HL-60 (cell line): ENCODE measurements at regions not wholly inside any gene's neighbourhood (a gene's known extent, or its start where the extent isn't known, plus 50 kb on each side); places are given as distances from the start of the nearest gene placed in this dataset.

ENCODE experiments used
- DNase-seq, 2 experiments: peaks; one replicate each; pipeline ENCODE4 v3.0.0-alpha.2; 2010 to 2020; ENCODE audit warnings: low read depth in 1 of 2, low spot score in 1 of 2
- H3K27ac ChIP-seq: fragments of 250-450 bp; sonication (Bioruptor Pico); replicated peaks from 2 replicates; pipeline ENCODE4 v1.5.1; 2020; ENCODE audit warnings: mild to moderate bottlenecking, moderate library complexity
- H3K27me3 ChIP-seq: fragments of 250-450 bp; sonication (Bioruptor Pico); 2 replicates; pipeline ENCODE4 v1.5.1; 2021; ENCODE audit warnings: mild to moderate bottlenecking, moderate library complexity; ENCODE audit not compliant: insufficient read depth, poor library complexity, severe bottlenecking
- H3K4me3 ChIP-seq: replicated peaks from 2 replicates; pipeline ENCODE4 v1.5.1; 2011; ENCODE audit warnings: mild to moderate bottlenecking, control low read depth, low read length; ENCODE audit not compliant: insufficient read depth
- CTCF ChIP-seq: IDR thresholded peaks from one replicate; pipeline ENCODE4 v1.5.1; 2011; ENCODE audit warnings: low read length, control low read depth, inconsistent platforms; ENCODE audit not compliant: insufficient read depth
- GABPA ChIP-seq: IDR thresholded peaks from 2 replicates; pipeline ENCODE4 v1.6.1; 2012; ENCODE audit warnings: low read depth
- POLR2AphosphoS5 ChIP-seq: IDR thresholded peaks from 2 replicates; pipeline ENCODE4 v1.6.1; 2012; ENCODE audit warnings: low read depth
- SPI1 ChIP-seq: IDR thresholded peaks from 2 replicates; pipeline ENCODE4 v1.6.1; 2012; ENCODE audit warnings: low read depth, mild to moderate bottlenecking, borderline replicate concordance
- TF ChIP-seq, protein P1 (sequence below): IDR thresholded peaks from 2 replicates; pipeline ENCODE4 v1.6.1; 2012; ENCODE audit warnings: low read depth; ENCODE audit not compliant: insufficient replicate concordance

DNA sequence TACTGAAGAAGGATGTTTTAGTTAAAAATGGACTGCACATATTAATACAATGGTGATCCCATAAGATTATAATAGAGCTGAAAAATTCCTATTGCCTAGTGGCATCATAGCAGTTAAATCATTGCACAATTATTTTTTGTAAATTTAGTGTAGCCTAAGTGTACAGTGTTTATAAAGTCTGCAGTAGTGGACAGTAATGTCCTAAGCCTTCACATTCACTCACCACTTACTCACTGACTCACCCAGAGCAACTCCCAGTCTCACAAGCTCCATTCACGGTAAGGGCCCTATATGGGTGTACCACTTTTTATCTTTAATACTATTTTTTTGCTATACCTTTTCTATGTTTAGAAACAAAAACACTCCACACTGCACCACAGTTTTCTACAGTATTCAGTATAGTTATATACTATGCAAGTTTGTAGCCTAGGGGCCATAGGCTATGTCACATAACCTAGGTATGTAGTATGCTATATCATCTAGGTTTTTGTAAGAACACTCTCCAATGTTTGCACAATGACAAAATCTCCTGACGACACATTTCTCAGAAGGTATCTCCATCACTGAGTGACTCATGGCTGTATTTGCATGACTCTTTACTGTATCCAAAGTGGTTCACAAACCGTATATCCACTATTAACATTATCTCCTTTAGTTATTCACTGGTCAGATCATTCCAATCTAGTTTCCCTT, 536.0 kb downstream of the KLF12 start:
- no peak for TF ChIP-seq CTCF
- TF ChIP-seq GABPA, result no peak
- no peak for TF ChIP-seq SPI1
- TF ChIP-seq POLR2AphosphoS5, result no peak
- TF ChIP-seq, protein P1, sequence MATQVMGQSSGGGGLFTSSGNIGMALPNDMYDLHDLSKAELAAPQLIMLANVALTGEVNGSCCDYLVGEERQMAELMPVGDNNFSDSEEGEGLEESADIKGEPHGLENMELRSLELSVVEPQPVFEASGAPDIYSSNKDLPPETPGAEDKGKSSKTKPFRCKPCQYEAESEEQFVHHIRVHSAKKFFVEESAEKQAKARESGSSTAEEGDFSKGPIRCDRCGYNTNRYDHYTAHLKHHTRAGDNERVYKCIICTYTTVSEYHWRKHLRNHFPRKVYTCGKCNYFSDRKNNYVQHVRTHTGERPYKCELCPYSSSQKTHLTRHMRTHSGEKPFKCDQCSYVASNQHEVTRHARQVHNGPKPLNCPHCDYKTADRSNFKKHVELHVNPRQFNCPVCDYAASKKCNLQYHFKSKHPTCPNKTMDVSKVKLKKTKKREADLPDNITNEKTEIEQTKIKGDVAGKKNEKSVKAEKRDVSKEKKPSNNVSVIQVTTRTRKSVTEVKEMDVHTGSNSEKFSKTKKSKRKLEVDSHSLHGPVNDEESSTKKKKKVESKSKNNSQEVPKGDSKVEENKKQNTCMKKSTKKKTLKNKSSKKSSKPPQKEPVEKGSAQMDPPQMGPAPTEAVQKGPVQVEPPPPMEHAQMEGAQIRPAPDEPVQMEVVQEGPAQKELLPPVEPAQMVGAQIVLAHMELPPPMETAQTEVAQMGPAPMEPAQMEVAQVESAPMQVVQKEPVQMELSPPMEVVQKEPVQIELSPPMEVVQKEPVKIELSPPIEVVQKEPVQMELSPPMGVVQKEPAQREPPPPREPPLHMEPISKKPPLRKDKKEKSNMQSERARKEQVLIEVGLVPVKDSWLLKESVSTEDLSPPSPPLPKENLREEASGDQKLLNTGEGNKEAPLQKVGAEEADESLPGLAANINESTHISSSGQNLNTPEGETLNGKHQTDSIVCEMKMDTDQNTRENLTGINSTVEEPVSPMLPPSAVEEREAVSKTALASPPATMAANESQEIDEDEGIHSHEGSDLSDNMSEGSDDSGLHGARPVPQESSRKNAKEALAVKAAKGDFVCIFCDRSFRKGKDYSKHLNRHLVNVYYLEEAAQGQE, result no peak
- no peak for DNase-seq
- H3K27ac ChIP-seq, result no peak overlapping the region
- H3K27me3 ChIP-seq, result no peaks in the 10 kb centered on the region
- H3K4me3 ChIP-seq, result no peak overlapping the region

DNA sequence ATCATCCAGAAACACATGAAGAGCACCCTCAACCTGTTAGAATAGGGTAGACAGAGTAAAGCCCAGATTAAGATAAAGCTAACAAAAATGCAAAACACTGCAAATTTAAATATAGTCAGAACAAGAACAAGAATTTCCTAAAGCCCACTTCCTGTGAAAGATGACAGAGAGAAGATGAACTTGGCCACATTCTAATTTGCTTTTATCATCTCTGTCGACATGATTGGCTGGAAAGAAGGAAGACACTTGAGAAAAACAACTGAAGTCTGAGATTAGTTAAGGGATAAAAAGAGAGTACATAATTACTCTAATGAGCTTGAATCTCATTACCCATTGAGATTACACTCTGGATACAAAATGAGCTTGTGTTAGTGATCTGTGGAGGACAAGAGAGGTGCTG, 537.6 kb downstream of the KLF5 start:
- TF ChIP-seq SPI1 (no peak), GABPA (no peak), POLR2AphosphoS5 (no peak), CTCF (no peak)
- TF ChIP-seq, protein P1, result no peak
- Histone ChIP-seq H3K27ac (no peak overlapping the region), H3K4me3 (no peak overlapping the region), H3K27me3 (no peaks in the 10 kb centered on the region)
- DNase-seq, result no peak

DNA sequence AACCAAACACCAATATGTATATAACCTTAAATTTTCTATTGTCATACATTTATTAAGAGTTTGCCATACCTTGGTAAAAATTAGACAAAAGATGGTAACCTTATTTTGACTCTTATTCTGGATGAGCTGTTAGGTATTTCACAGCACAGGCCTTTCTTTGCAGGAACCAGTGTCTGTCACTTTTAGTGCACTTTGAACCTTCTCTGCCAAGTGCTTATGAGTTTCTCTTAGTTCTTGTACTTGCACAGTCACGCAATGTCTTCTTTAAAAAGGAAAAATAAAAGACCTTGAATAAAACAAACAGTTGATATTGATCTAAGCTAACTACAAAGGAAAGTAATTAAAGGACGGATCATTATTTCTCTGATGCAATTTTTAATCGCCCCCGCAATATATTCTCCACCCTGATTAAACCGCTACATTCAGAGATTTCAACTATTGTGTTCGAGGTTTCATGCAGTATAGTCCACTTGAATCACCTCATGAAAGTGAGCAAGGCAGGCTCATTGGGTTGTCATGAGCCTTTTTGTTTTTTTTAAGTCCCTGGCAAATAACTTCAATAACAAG, 534.5 kb downstream of the KLF5 start:
- H3K4me3 ChIP-seq, result no peak overlapping the region
- no peaks in the 10 kb centered on the region for H3K27me3 ChIP-seq
- no peak for DNase-seq
- H3K27ac ChIP-seq, result no peak overlapping the region
- TF ChIP-seq SPI1 (no peak), POLR2AphosphoS5 (no peak), GABPA (no peak), CTCF (no peak)
- TF ChIP-seq, protein P1, result no peak
